ENCODE measurements at regions not wholly inside any gene's neighbourhood (a gene's known extent, or its start where the extent isn't known, plus 50 kb on each side); places are given as distances from the start of the nearest gene placed in this dataset.

GRCh38 chr4:1465173-1466033 is 59.2 kb upstream of the NKX1-1 start:
- no peak for DNase-seq (ENCODE audit: low read depth in 2 of 2)

- no peak for DNase-seq (ENCODE audit: low read depth in 2 of 2)
Observed at GRCh38 chr4:1464581-1465171, 58.4 kb upstream of the NKX1-1 start.

- DNase-seq (ENCODE audit: low read depth in 2 of 2), result no peak
Observed at GRCh38 chr4:1463927-1464540, 57.8 kb upstream of the NKX1-1 start.

- peak in 1 of 2 donors; percentile 11 for DNase-seq (ENCODE audit: low read depth in 2 of 2)
Observed at GRCh38 chr4:1463088-1463926, 57.1 kb upstream of the NKX1-1 start.

- DNase-seq (ENCODE audit: low read depth in 2 of 2), result no peak
Observed at GRCh38 chr4:1462768-1463075, 56.5 kb upstream of the NKX1-1 start.

- DNase-seq (ENCODE audit: low read depth in 2 of 2), result no peak
Observed at GRCh38 chr4:1462009-1462767, 55.9 kb upstream of the NKX1-1 start.

- no peak for DNase-seq (ENCODE audit: low read depth in 2 of 2)
Observed at GRCh38 chr4:1460967-1461868, 55.0 kb upstream of the NKX1-1 start.

GRCh38 chr4:1459722-1460511 is 53.7 kb upstream of the NKX1-1 start:
- DNase-seq (ENCODE audit: low read depth in 2 of 2), result no peak

GRCh38 chr4:1459081-1459721 is 53.0 kb upstream of the NKX1-1 start:
- no peak for DNase-seq (ENCODE audit: low read depth in 2 of 2)

- no peak for DNase-seq (ENCODE audit: low read depth in 2 of 2)
Observed at GRCh38 chr4:1458581-1458980, 52.3 kb upstream of the NKX1-1 start.

All from dermis microvascular lymphatic vessel endothelial cell (primary cell).